WTC11 (cell line): ENCODE measurements at regions not wholly inside any gene's neighbourhood (a gene's known extent, or its start where the extent isn't known, plus 50 kb on each side); places are given as distances from the start of the nearest gene placed in this dataset.

ENCODE experiments used
- ATAC-seq: fragments of 200-7000 bp; cut with Tn5 transposase; 2 replicates; pipeline ENCODE4 v1.10.0; 2021; ENCODE audit warnings: mild to moderate bottlenecking, moderate library complexity
- CTCF ChIA-PET: fragments of 300-600 bp; sonication (Branson Sonifier 250); formaldehyde crosslinking; loops from one replicate; lab custom pipeline; 2021; ENCODE audit warnings: antibody characterized with exemption; lab: Charles Lee
- POLR2A ChIA-PET: fragments of 350-600 bp; sonication (Branson Sonifier 250); formaldehyde crosslinking; loops from one replicate; lab custom pipeline; 2021; ENCODE audit warnings: antibody characterized with exemption; lab: Charles Lee
- DNase-seq: peaks from one replicate; pipeline ENCODE4 v3.0.0; 2021; ENCODE audit warnings: low spot score
- H3K27ac Mint-ChIP-seq: 2 replicates; pipeline ENCODE4 v1.8.0; 2021; ENCODE audit warnings: mixed read lengths
- H3K27me3 Mint-ChIP-seq: 2 replicates; pipeline ENCODE4 v1.8.0; 2021; ENCODE audit warnings: low read depth, mild to moderate bottlenecking, moderate library complexity, mixed read lengths
- H3K36me3 Mint-ChIP-seq: 2 replicates; pipeline ENCODE4 v1.8.0; 2021; ENCODE audit warnings: mixed read lengths
- H3K4me1 Mint-ChIP-seq: 2 replicates; pipeline ENCODE4 v1.8.0; 2022; ENCODE audit warnings: mixed read lengths
- H3K4me3 Mint-ChIP-seq: 2 replicates; pipeline ENCODE4 v1.8.0; 2021; ENCODE audit warnings: mild to moderate bottlenecking, moderate library complexity, mixed read lengths
- H3K9me3 Mint-ChIP-seq: 2 replicates; pipeline ENCODE4 v1.8.0; 2021; ENCODE audit warnings: mixed read lengths
- AR ChIP-seq: fragments of 250-450 bp; sonication (Bioruptor Pico); IDR thresholded peaks from 2 replicates; pipeline ENCODE4 v1.9.0; 2021; ENCODE audit warnings: mild to moderate bottlenecking
- ATF1 ChIP-seq: sonication (generic); formaldehyde crosslinking; IDR thresholded peaks from 2 replicates; pipeline ENCODE4 v1.8.1; 2023; ENCODE audit warnings: mild to moderate bottlenecking, moderate library complexity, missing genetic modification reagents
- EMX1 ChIP-seq: fragments of 250-450 bp; sonication (Bioruptor Pico); IDR thresholded peaks from 2 replicates; pipeline ENCODE4 v1.8.0; 2021; ENCODE audit warnings: mild to moderate bottlenecking
- ESRRA ChIP-seq: sonication (generic); formaldehyde crosslinking; IDR thresholded peaks from 2 replicates; pipeline ENCODE4 v1.8.1; 2022; ENCODE audit warnings: mild to moderate bottlenecking, missing genetic modification reagents, borderline replicate concordance
- FOXK1 ChIP-seq: sonication (generic); formaldehyde crosslinking; IDR thresholded peaks from 2 replicates; pipeline ENCODE4 v1.8.0; 2022; ENCODE audit warnings: mild to moderate bottlenecking, moderate library complexity, missing genetic modification reagents
- JAZF1 ChIP-seq: fragments of 250-450 bp; sonication (Bioruptor Pico); IDR thresholded peaks from 2 replicates; pipeline ENCODE4 v1.9.0; 2021; ENCODE audit warnings: moderate library complexity, mild to moderate bottlenecking, inconsistent platforms
- MXD4 ChIP-seq: fragments of 250-450 bp; sonication (Bioruptor Pico); IDR thresholded peaks from 2 replicates; pipeline ENCODE4 v1.8.0; 2021; ENCODE audit warnings: mild to moderate bottlenecking, moderate library complexity, borderline replicate concordance
- NFATC4 ChIP-seq: fragments of 250-450 bp; sonication (Bioruptor Pico); IDR thresholded peaks from 2 replicates; pipeline ENCODE4 v1.9.0; 2021; ENCODE audit warnings: mild to moderate bottlenecking
- NR2C2 ChIP-seq: sonication (generic); formaldehyde crosslinking; IDR thresholded peaks from 2 replicates; pipeline ENCODE4 v1.8.0; 2022; ENCODE audit warnings: mild to moderate bottlenecking, missing genetic modification reagents
- OVOL2 ChIP-seq: fragments of 250-450 bp; sonication (Bioruptor Pico); IDR thresholded peaks from 2 replicates; pipeline ENCODE4 v1.9.0; 2021; ENCODE audit warnings: mild to moderate bottlenecking, borderline replicate concordance
- RORB ChIP-seq: fragments of 250-450 bp; sonication (Bioruptor Pico); IDR thresholded peaks from 2 replicates; pipeline ENCODE4 v1.9.0; 2021; ENCODE audit warnings: mild to moderate bottlenecking
- SP1 ChIP-seq: sonication (generic); formaldehyde crosslinking; conservative IDR thresholded peaks from 2 replicates; pipeline ENCODE4 v1.8.1; 2022; ENCODE audit warnings: missing genetic modification reagents
- TEAD1 ChIP-seq: sonication (generic); formaldehyde crosslinking; IDR thresholded peaks from 2 replicates; pipeline ENCODE4 v1.8.0; 2022; ENCODE audit warnings: mild to moderate bottlenecking, missing genetic modification reagents
- TP53 ChIP-seq: sonication (generic); formaldehyde crosslinking; IDR thresholded peaks from 2 replicates; pipeline ENCODE4 v1.8.1; 2023; ENCODE audit warnings: mild to moderate bottlenecking, missing genetic modification reagents
- USF1 ChIP-seq: sonication (generic); formaldehyde crosslinking; IDR thresholded peaks from 2 replicates; pipeline ENCODE4 v1.8.0; 2022; ENCODE audit warnings: mild to moderate bottlenecking, missing genetic modification reagents
- ZBTB21 ChIP-seq: sonication (generic); formaldehyde crosslinking; IDR thresholded peaks from 2 replicates; pipeline ENCODE4 v1.8.1; 2023; ENCODE audit warnings: mild to moderate bottlenecking, missing genetic modification reagents, borderline replicate concordance
- ZNF121 ChIP-seq: sonication (generic); formaldehyde crosslinking; IDR thresholded peaks from 2 replicates; pipeline ENCODE4 v1.8.0; 2023; ENCODE audit warnings: missing genetic modification reagents
- ZNF425 ChIP-seq: fragments of 250-450 bp; sonication (Bioruptor Pico); conservative IDR thresholded peaks from 2 replicates; pipeline ENCODE4 v1.9.0; 2021; ENCODE audit warnings: mild to moderate bottlenecking
- TF ChIP-seq, protein P1 (sequence below): fragments of 250-450 bp; sonication (Bioruptor Pico); IDR thresholded peaks from 2 replicates; pipeline ENCODE4 v1.9.0; 2021; ENCODE audit warnings: mild to moderate bottlenecking
- TF ChIP-seq, protein P2 (sequence below): sonication (generic); formaldehyde crosslinking; IDR thresholded peaks from 2 replicates; pipeline ENCODE4 v1.8.1; 2022; ENCODE audit warnings: mild to moderate bottlenecking, missing genetic modification reagents, moderate library complexity, borderline replicate concordance
- TF ChIP-seq, protein P3 (sequence below): fragments of 200-600 bp; IDR thresholded peaks from 2 replicates; pipeline ENCODE4 v1.8.0; 2022; ENCODE audit warnings: antibody characterized with exemption
- TF ChIP-seq, protein P4 (sequence below): sonication (generic); formaldehyde crosslinking; conservative IDR thresholded peaks from 2 replicates; pipeline ENCODE4 v1.8.1; 2022; ENCODE audit warnings: mild to moderate bottlenecking, missing genetic modification reagents
- TF ChIP-seq, protein P5 (sequence below): sonication (generic); formaldehyde crosslinking; IDR thresholded peaks from 2 replicates; pipeline ENCODE4 v1.8.1; 2022; ENCODE audit warnings: mild to moderate bottlenecking, moderate library complexity, missing genetic modification reagents
- TF ChIP-seq, protein P6 (sequence below): sonication (generic); formaldehyde crosslinking; IDR thresholded peaks from 2 replicates; pipeline ENCODE4 v1.8.0; 2022; ENCODE audit warnings: mild to moderate bottlenecking, missing genetic modification reagents

- ChIA-PET CTCF (no interaction called here), POLR2A (no interaction called here)
- no peak overlapping the region for H3K27ac Mint-ChIP-seq
- no peaks in the 10 kb centered on the region; the same call in 1 of the 2 replicates for H3K27me3 Mint-ChIP-seq
- H3K4me1 Mint-ChIP-seq, result no peaks in the 10 kb centered on the region
- peaks cover 43% of the 10 kb centered on the region for H3K9me3 Mint-ChIP-seq
- peaks cover 29% of the 10 kb centered on the region for H3K36me3 Mint-ChIP-seq
- no peak overlapping the region for H3K4me3 Mint-ChIP-seq
- ATAC-seq (no peak), DNase-seq (no peak)
- TF ChIP-seq TEAD1 (CRISPR knock-in tag) (no peak), EMX1 (CRISPR knock-in tag) (no peak), RORB (CRISPR knock-in tag) (no peak), ZNF425 (no peak), TP53 (CRISPR knock-in tag) (no peak)
- TF ChIP-seq, protein P1, sequence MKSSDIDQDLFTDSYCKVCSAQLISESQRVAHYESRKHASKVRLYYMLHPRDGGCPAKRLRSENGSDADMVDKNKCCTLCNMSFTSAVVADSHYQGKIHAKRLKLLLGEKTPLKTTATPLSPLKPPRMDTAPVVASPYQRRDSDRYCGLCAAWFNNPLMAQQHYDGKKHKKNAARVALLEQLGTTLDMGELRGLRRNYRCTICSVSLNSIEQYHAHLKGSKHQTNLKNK (CRISPR knock-in tag), result no peak
Observed at GRCh38 chr4:58042176-58042575, 932.0 kb upstream of the IGFBP7 start.

- Mint-ChIP-seq H3K9me3 (peaks cover 11% of the 10 kb centered on the region), H3K4me3 (no peak overlapping the region), H3K36me3 (no peaks in the 10 kb centered on the region), H3K27me3 (no peaks in the 10 kb centered on the region), H3K27ac (no peak overlapping the region), H3K4me1 (no peaks in the 10 kb centered on the region)
- ATAC-seq (no peak), DNase-seq (no peak)
- POLR2A ChIA-PET, result no interaction called here
- TF ChIP-seq ATF1 (CRISPR knock-in tag) (no peak), NR2C2 (CRISPR knock-in tag) (no peak), USF1 (CRISPR knock-in tag) (no peak), ZBTB21 (CRISPR knock-in tag) (no peak), MXD4 (CRISPR knock-in tag) (no peak), AR (CRISPR knock-in tag) (no peak), ESRRA (CRISPR knock-in tag) (no peak)
- TF ChIP-seq, protein P2, sequence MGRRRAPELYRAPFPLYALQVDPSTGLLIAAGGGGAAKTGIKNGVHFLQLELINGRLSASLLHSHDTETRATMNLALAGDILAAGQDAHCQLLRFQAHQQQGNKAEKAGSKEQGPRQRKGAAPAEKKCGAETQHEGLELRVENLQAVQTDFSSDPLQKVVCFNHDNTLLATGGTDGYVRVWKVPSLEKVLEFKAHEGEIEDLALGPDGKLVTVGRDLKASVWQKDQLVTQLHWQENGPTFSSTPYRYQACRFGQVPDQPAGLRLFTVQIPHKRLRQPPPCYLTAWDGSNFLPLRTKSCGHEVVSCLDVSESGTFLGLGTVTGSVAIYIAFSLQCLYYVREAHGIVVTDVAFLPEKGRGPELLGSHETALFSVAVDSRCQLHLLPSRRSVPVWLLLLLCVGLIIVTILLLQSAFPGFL, result no peak
- CTCF ChIA-PET, result no interaction called here
Observed at GRCh38 chr4:57993944-57994343, 883.8 kb upstream of the IGFBP7 start.

- ChIA-PET CTCF (no interaction called here), POLR2A (no interaction called here)
- peak; percentile 18 for DNase-seq
- peak; percentile 63 for ATAC-seq
- no peaks in the 10 kb centered on the region for H3K4me1 Mint-ChIP-seq
- H3K9me3 Mint-ChIP-seq, result peaks cover 8% of the 10 kb centered on the region
- no peak overlapping the region for H3K27ac Mint-ChIP-seq
- H3K27me3 Mint-ChIP-seq, result no peaks in the 10 kb centered on the region
- no peaks in the 10 kb centered on the region for H3K36me3 Mint-ChIP-seq
- H3K4me3 Mint-ChIP-seq, result no peak overlapping the region
- no peak for TF ChIP-seq OVOL2 (CRISPR knock-in tag)
- no peak for TF ChIP-seq NFATC4
- TF ChIP-seq, protein P3, sequence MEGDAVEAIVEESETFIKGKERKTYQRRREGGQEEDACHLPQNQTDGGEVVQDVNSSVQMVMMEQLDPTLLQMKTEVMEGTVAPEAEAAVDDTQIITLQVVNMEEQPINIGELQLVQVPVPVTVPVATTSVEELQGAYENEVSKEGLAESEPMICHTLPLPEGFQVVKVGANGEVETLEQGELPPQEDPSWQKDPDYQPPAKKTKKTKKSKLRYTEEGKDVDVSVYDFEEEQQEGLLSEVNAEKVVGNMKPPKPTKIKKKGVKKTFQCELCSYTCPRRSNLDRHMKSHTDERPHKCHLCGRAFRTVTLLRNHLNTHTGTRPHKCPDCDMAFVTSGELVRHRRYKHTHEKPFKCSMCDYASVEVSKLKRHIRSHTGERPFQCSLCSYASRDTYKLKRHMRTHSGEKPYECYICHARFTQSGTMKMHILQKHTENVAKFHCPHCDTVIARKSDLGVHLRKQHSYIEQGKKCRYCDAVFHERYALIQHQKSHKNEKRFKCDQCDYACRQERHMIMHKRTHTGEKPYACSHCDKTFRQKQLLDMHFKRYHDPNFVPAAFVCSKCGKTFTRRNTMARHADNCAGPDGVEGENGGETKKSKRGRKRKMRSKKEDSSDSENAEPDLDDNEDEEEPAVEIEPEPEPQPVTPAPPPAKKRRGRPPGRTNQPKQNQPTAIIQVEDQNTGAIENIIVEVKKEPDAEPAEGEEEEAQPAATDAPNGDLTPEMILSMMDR, result no peak
- no peak for TF ChIP-seq ZNF121
- TF ChIP-seq JAZF1 (CRISPR knock-in tag), result no peak
- TF ChIP-seq SP1, result no peak
- TF ChIP-seq, protein P4, sequence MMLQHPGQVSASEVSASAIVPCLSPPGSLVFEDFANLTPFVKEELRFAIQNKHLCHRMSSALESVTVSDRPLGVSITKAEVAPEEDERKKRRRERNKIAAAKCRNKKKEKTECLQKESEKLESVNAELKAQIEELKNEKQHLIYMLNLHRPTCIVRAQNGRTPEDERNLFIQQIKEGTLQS (CRISPR knock-in tag), result no peak
- TF ChIP-seq, protein P5, sequence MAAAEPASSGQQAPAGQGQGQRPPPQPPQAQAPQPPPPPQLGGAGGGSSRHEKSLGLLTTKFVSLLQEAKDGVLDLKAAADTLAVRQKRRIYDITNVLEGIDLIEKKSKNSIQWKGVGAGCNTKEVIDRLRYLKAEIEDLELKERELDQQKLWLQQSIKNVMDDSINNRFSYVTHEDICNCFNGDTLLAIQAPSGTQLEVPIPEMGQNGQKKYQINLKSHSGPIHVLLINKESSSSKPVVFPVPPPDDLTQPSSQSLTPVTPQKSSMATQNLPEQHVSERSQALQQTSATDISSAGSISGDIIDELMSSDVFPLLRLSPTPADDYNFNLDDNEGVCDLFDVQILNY (CRISPR knock-in tag), result no peak
- TF ChIP-seq, protein P6, sequence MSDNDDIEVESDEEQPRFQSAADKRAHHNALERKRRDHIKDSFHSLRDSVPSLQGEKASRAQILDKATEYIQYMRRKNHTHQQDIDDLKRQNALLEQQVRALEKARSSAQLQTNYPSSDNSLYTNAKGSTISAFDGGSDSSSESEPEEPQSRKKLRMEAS (CRISPR knock-in tag), result no peak
- no peak for TF ChIP-seq FOXK1
Observed at GRCh38 chr4:57989430-57989829, 879.2 kb upstream of the IGFBP7 start.
